Thymus (tissue), 11 donors: ENCODE measurements at regions not wholly inside any gene's neighbourhood (a gene's known extent, or its start where the extent isn't known, plus 50 kb on each side); places are given as distances from the start of the nearest gene placed in this dataset.

Experiments used
- DNase-seq, 9 donors: peaks; one replicate each; pipeline ENCODE4 v3.0.0-alpha.2; 2013; ENCODE audit warnings: low spot score in 9 of 9, low read depth in 6 of 9, missing footprints in 1 of 9
- H3K27ac ChIP-seq, 2 donors: one replicate each; pipeline ENCODE4 v1.5.1; 2013; ENCODE audit warnings: control low read depth in 1 of 2, low read depth in 1 of 2, low read length in 1 of 2, mild to moderate bottlenecking in 1 of 2, moderate library complexity in 1 of 2
- H3K27me3 ChIP-seq, 2 donors: one replicate each; pipeline ENCODE4 v1.5.1; 2013; ENCODE audit warnings: low read length in 1 of 2; ENCODE audit not compliant: control insufficient read depth in 2 of 2, insufficient read depth in 1 of 2
- H3K36me3 ChIP-seq, 2 donors: one replicate each; pipeline ENCODE4 v1.5.1; 2013; ENCODE audit warnings: low read length in 1 of 2, mild to moderate bottlenecking in 1 of 2, moderate library complexity in 1 of 2; ENCODE audit not compliant: control insufficient read depth in 2 of 2, insufficient read depth in 2 of 2
- H3K4me1 ChIP-seq, 2 donors: one replicate each; pipeline ENCODE4 v1.5.1; 2013; ENCODE audit warnings: low read length in 2 of 2; ENCODE audit not compliant: control insufficient read depth in 2 of 2, insufficient read depth in 2 of 2
- H3K4me3 ChIP-seq, 2 donors: one replicate each; pipeline ENCODE4 v1.5.1; 2013; ENCODE audit warnings: low read length in 2 of 2, control low read depth in 1 of 2, mild to moderate bottlenecking in 1 of 2
- H3K9me3 ChIP-seq, 2 donors: one replicate each; pipeline ENCODE4 v1.5.1; 2013; ENCODE audit warnings: low read length in 1 of 2, mild to moderate bottlenecking in 1 of 2; ENCODE audit not compliant: control insufficient read depth in 2 of 2, insufficient read depth in 1 of 2
- WGBS: extraction: QIAGEN DNeasy Blood & Tissue Kit; methylation state at CpG from one replicate; pipeline ENCODE4 v1.1.7; 2013; 5-methylcytosine and 5-hydroxymethylcytosine counted together
- donor health status: healthy.

DNA sequence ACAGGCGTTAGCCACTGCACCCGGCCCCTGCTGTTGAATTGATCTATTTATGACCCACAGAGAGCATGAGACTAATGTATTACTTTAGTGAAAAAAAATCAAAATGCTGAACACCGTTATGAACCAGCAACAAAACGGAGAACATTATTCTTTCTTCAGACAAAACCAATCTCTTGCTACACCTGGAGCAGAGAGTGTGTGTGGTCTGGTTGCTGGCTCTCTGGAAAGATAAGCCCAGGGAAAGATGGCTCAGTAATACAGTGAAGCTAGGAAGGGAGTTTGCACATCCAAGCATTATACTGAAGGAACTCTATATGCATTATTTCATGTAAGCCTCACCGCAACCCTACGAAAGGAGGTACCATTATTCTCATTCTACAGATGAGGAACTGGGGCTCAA, 117.0 kb downstream of the GLUL start:
- H3K36me3 ChIP-seq = no peaks in the 10 kb centered on the region
- H3K4me1 ChIP-seq = peaks cover 0 to 3% of the 10 kb centered on the region in 2 donors
- 98% methylated on average over 6 of the region's 6 CpGs for WGBS
- H3K9me3 ChIP-seq = no peaks in the 10 kb centered on the region
- H3K27ac ChIP-seq = no peak overlapping the region
- no peaks in the 10 kb centered on the region for H3K27me3 ChIP-seq
- no peak for DNase-seq
- H3K4me3 ChIP-seq = no peak overlapping the region

DNA sequence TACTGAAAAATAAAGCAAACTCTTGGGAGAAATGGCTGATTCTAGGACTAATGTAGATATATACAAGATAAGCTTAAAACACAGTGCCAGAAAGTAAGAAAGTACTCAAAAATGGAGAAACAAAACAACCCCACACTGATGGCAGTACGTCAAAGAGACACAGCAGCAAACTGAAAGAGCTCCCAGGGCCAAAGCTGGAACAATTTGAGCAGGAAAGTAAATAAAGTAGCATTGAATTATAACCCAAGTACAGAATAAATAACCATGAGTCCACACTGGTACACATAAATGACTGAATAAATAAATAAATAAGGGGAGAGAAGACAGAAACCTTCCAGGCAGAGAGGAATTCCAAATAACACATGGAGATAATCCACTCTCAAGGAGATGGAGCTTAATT, 120.9 kb downstream of the GLUL start:
- Histone ChIP-seq H3K27ac (no peak overlapping the region), H3K36me3 (no peaks in the 10 kb centered on the region), H3K9me3 (no peaks in the 10 kb centered on the region), H3K27me3 (no peaks in the 10 kb centered on the region), H3K4me3 (no peak overlapping the region), H3K4me1 (peaks cover 3 to 6% of the 10 kb centered on the region in 2 donors)
- 97% methylated on average over 1 of the region's 1 CpG for WGBS
- DNase-seq = no peak

DNA sequence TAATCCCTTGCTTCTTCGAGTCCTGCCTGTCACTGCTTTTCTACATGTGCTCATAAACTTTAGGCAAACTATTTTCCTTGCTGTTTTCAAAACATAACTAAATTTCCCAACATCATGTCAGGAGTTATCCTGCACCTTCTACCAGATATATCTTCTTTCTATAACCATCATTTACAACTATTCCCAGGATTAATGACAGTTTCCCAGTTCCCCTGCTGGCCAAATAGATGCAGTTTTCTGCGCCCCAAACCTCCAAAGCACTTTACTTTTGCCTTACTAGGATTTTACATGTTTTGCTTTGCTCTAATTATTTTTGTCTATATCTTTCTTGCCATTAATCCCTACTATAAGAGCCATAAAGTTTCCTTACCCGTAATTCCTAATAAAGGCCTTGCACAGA, 122.5 kb downstream of the GLUL start:
- Histone ChIP-seq H3K4me1 (peaks cover 3 to 6% of the 10 kb centered on the region in 2 donors), H3K4me3 (no peak overlapping the region), H3K27me3 (no peaks in the 10 kb centered on the region), H3K36me3 (no peaks in the 10 kb centered on the region), H3K9me3 (no peaks in the 10 kb centered on the region), H3K27ac (no peak overlapping the region)
- no peak for DNase-seq
- 95% methylated on average over 3 of the region's 3 CpGs for WGBS

DNA sequence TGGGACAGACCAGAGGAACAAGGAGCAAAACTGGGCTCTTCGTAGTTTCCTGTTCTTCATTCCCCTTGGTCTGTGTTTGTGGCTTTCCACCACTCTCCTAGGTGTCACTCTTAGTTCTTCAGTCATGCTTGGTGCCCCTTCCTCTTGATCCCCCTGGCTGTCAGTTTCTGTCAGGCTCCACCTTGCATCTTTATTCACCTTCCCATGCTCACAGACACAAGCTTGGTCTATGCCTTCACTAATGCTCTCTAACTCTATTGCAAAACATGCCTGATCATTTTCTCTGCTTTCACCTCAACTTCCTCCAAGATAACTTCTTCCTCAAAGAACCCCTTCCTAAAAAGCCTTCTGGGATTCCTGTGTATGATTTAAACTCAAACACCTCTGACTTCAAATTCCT, 122.9 kb downstream of the GLUL start:
- DNase-seq = peak in 1 of 9 donors; percentile 33
- no peaks in the 10 kb centered on the region for H3K9me3 ChIP-seq
- H3K36me3 ChIP-seq = no peaks in the 10 kb centered on the region
- peaks cover 3 to 6% of the 10 kb centered on the region in 2 donors for H3K4me1 ChIP-seq
- H3K4me3 ChIP-seq = no peak overlapping the region
- no peak overlapping the region for H3K27ac ChIP-seq
- 38% methylated on average over 1 of the region's 1 CpG for WGBS
- H3K27me3 ChIP-seq = no peaks in the 10 kb centered on the region

DNA sequence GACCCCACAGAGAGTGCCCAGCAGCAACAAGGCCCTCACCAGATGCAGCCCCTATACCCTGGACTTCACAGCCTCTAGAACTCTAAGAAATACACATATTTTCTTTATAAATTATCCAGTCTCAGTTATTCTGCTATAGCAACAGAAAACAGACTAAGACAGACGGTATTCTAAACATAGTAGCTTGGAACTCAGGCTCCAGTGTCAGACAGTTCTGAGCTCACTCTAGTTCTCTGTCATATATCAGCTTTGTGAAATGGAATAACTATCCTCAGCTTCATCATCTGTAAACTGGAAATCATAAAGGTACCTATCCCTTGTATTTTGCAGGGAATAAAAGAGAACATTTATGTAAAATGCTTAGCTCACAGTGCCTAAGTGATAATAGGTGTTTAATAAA, 127.4 kb downstream of the GLUL start:
- no peak overlapping the region for H3K4me3 ChIP-seq
- no peak overlapping the region for H3K27ac ChIP-seq
- H3K4me1 ChIP-seq = peaks cover 12 to 23% of the 10 kb centered on the region in 2 donors
- no peaks in the 10 kb centered on the region for H3K9me3 ChIP-seq
- H3K27me3 ChIP-seq = no peaks in the 10 kb centered on the region
- DNase-seq = no peak
- H3K36me3 ChIP-seq = no peaks in the 10 kb centered on the region
- 99% methylated on average over 1 of the region's 1 CpG for WGBS

DNA sequence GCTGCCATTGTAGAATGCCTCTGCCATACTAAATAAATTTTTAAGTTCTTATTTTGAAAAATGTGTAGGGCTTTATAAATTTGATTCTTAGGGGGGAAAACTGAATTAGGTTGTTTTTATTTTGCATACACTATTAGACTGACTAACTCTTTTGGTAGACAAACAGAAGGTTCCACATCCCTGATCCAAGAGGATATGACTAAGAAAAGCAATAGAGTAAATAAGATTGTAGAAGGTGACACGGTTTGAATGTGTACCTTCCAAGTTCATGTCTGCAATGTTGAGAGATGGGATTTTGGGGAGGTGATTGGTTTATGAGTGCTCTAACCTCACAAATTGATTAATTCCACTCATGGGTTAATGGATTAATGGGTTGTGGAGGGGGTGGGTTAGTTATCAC, 127.9 kb downstream of the GLUL start:
- 96% methylated on average over 1 of the region's 1 CpG for WGBS
- no peak overlapping the region for H3K27ac ChIP-seq
- no peaks in the 10 kb centered on the region for H3K9me3 ChIP-seq
- H3K27me3 ChIP-seq = no peaks in the 10 kb centered on the region
- DNase-seq = no peak
- no peaks in the 10 kb centered on the region for H3K36me3 ChIP-seq
- no peak overlapping the region for H3K4me3 ChIP-seq
- peaks cover 16 to 26% of the 10 kb centered on the region in 2 donors for H3K4me1 ChIP-seq

DNA sequence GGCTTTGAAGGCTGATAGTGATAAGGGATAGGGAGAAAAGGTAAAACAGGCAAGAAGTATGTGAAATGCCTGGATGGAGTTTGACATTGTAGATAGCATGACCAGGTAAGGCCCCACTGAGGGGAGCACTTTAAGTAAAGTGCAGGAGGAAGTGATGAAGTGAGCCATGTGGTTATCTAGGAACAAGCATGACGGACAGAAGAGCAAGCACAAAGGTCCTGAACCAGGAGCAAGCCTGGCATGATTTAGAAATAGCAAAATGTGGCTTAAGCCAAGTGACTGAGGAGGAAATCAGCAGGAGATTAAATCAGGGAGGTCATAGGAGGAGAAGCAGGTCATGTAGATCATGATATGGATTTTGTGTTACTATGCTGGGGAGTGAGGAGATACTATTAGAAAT, 129.2 kb downstream of the GLUL start:
- no peak for DNase-seq
- no peaks in the 10 kb centered on the region for H3K36me3 ChIP-seq
- WGBS = 62% methylated on average over 1 of the region's 1 CpG
- no peak overlapping the region for H3K27ac ChIP-seq
- no peaks in the 10 kb centered on the region for H3K9me3 ChIP-seq
- H3K4me1 ChIP-seq = peaks cover 17 to 25% of the 10 kb centered on the region in 2 donors
- no peaks in the 10 kb centered on the region for H3K27me3 ChIP-seq
- H3K4me3 ChIP-seq = no peak overlapping the region

DNA sequence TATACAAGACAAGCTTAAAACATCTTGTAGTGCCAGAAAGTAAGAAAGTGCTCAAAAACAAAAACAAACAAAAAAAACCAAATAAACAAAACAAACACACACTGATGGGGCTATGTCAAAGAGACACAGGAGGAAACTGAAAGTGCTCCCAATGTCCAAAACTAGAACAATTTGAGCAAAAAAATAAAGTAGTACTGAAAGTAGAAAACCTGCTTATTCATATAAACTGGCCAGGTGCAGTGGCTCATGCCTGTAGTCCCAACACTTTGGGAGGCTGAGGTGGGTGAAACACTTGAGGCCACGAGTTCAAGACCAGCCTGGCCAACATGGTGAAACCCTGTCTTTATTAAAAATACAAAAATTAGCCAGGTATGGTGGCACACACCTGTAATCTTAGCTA, 129.9 kb downstream of the GLUL start:
- no peak overlapping the region for H3K4me3 ChIP-seq
- no peaks in the 10 kb centered on the region for H3K36me3 ChIP-seq
- no peaks in the 10 kb centered on the region for H3K27me3 ChIP-seq
- WGBS = 96% methylated on average over 1 of the region's 1 CpG
- no peak overlapping the region for H3K27ac ChIP-seq
- DNase-seq = no peak
- peaks cover 17 to 25% of the 10 kb centered on the region in 2 donors for H3K4me1 ChIP-seq
- H3K9me3 ChIP-seq = no peaks in the 10 kb centered on the region

DNA sequence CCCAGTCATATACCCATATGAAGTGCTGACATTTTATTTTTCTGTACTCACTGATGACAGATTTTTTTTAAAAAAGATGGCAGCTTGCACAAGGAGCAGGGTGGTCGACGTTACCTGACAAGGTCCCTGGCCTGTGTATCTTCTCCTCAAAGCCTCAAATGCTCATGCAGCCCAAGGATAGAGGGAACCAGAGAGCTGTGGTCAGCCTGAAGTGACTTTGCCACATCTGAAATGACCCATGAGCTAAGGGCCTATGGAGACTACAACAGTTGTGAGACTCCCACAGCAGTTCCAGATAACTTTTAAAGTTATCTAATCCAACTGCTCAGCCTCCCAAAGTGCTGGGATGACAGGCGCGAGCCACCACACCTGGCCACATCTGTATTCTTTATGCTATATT, 131.1 kb downstream of the GLUL start:
- Histone ChIP-seq H3K27me3 (no peaks in the 10 kb centered on the region), H3K4me3 (no peak overlapping the region), H3K9me3 (no peaks in the 10 kb centered on the region), H3K27ac (peak overlapping the region in 1 of 2 donors; percentile 95), H3K4me1 (peaks cover 17 to 25% of the 10 kb centered on the region in 2 donors), H3K36me3 (no peaks in the 10 kb centered on the region)
- DNase-seq = no peak
- WGBS = 97% methylated on average over 4 of the region's 4 CpGs

DNA sequence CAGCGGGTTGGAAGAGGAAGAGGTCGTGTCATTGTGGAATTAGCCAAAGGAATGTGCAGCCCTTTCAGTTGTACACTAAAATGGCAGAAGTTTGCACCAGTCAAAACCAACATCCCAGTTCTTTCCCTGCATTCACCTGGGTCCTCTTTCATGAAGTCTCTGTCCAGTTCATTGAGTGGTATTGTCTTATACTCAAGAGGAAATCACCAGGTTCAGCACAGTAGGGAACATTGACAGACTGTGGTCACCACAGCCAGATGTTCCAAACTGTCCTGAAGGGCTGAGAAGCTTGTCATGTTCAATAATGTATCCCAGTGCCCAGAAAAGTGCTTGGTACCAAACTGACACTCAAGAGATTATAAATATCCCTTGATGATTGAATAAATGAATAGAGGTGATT, 131.6 kb downstream of the GLUL start:
- Histone ChIP-seq H3K4me1 (peaks cover 17 to 25% of the 10 kb centered on the region in 2 donors), H3K9me3 (no peaks in the 10 kb centered on the region), H3K27me3 (no peaks in the 10 kb centered on the region), H3K4me3 (no peak overlapping the region), H3K27ac (peak overlapping the region; percentile 93 to 95), H3K36me3 (no peaks in the 10 kb centered on the region)
- peak in 1 of 9 donors; percentile 4 for DNase-seq
- WGBS = 12% methylated on average over 2 of the region's 2 CpGs
